ENCODE measurements at regions not wholly inside any gene's neighbourhood (a gene's known extent, or its start where the extent isn't known, plus 50 kb on each side); places are given as distances from the start of the nearest gene placed in this dataset.

DNA sequence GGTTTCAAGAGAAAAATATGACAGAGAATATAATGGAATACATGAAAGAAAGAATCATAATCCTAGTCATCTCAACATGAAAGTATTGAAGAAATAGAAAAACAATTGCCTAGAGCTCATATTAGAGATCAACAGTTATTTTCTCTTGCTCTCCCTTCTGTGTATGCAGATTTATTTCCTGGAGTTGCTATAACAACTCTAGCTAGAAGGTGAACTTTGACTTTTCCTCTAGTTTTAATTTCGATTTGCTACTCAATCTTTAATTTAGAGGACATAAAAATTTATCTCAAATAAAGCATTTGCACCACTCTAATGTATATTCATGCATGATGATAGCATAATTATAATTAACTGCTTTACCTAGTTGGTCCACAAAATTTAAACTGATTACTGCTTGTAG is 84.6 kb upstream of the PICALM start:
- ChIA-PET POLR2A (interaction anchor here (0.7 kb wide), 1 partner anchor 86 kb away, joined by 3 read pairs; no protein-coding TSS in a partner anchor), CTCF (interaction anchor here (1.1 kb wide), 1 partner anchor 17 kb away, joined by 3 read pairs; no protein-coding TSS in a partner anchor)
- Mint-ChIP-seq H3K36me3 (ENCODE audit: low read depth) (no peaks in the 10 kb centered on the region), H3K4me3 (no peak overlapping the region), H3K27ac (no peak overlapping the region), H3K4me1 (ENCODE audit: low read depth) (peaks cover 20% of the 10 kb centered on the region), H3K9me3 (no peaks in the 10 kb centered on the region), H3K27me3 (no peaks in the 10 kb centered on the region)
- no peaks in the 10 kb centered on the region for H3K9me3 ChIP-seq (ENCODE audit: control insufficient read depth in 1 of 2, insufficient read depth in 1 of 2, low read length in 2 of 2)
- no peak overlapping the region for H3K27ac ChIP-seq (ENCODE audit: low read depth in 1 of 2, low read length in 2 of 2)
- TF ChIP-seq, protein P1, sequence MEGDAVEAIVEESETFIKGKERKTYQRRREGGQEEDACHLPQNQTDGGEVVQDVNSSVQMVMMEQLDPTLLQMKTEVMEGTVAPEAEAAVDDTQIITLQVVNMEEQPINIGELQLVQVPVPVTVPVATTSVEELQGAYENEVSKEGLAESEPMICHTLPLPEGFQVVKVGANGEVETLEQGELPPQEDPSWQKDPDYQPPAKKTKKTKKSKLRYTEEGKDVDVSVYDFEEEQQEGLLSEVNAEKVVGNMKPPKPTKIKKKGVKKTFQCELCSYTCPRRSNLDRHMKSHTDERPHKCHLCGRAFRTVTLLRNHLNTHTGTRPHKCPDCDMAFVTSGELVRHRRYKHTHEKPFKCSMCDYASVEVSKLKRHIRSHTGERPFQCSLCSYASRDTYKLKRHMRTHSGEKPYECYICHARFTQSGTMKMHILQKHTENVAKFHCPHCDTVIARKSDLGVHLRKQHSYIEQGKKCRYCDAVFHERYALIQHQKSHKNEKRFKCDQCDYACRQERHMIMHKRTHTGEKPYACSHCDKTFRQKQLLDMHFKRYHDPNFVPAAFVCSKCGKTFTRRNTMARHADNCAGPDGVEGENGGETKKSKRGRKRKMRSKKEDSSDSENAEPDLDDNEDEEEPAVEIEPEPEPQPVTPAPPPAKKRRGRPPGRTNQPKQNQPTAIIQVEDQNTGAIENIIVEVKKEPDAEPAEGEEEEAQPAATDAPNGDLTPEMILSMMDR (IDR thresholded peaks at IDR 0.05) = no peak
- no peaks in the 10 kb centered on the region for H3K27me3 ChIP-seq (ENCODE audit: control insufficient read depth in 1 of 2, insufficient read depth in 2 of 2, low read length in 2 of 2)
- intact Hi-C loops (cut with DNase I, micrococcal nuclease) = no loop called here
- H3K36me3 ChIP-seq (ENCODE audit: insufficient read depth, low read length) = no peaks in the 10 kb centered on the region
- peaks cover 20% of the 10 kb centered on the region for H3K4me1 ChIP-seq (ENCODE audit: insufficient read depth, low read length)
- no peak overlapping the region for H3K4me3 ChIP-seq (ENCODE audit: low read length)
- ATAC-seq (ENCODE audit: poor library complexity) = no peak
- DNase-seq = no peak

DNA sequence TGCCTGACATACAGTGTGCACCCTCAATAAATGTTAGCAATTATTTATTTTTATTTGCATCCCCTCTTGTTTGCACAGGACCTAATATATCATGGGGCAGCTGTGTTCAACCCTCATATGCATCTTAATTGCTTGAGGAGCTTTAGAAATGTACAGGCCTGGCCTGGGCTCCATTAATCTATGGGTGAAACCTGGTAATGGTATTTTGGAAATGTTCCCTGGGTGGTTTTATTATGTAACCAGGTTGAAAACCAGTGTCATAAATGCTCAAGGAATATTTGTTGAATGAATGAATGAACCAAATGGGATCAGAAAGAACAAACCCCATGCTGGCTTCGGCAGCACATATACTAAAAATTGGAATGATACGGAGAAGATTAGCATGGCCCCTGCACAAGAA is 84.0 kb upstream of the PICALM start:
- Mint-ChIP-seq H3K9me3 (no peaks in the 10 kb centered on the region), H3K36me3 (ENCODE audit: low read depth) (no peaks in the 10 kb centered on the region), H3K4me3 (no peak overlapping the region), H3K27ac (no peak overlapping the region), H3K4me1 (ENCODE audit: low read depth) (peaks cover 20% of the 10 kb centered on the region), H3K27me3 (no peaks in the 10 kb centered on the region)
- H3K27me3 ChIP-seq (ENCODE audit: control insufficient read depth in 1 of 2, insufficient read depth in 2 of 2, low read length in 2 of 2) = no peaks in the 10 kb centered on the region
- POLR2A ChIA-PET = no interaction called here
- TF ChIP-seq, protein P1 (IDR thresholded peaks at IDR 0.05) = no peak
- CTCF ChIA-PET = interaction anchor here (1.1 kb wide), 1 partner anchor 17 kb away, joined by 3 read pairs; no protein-coding TSS in a partner anchor
- no peak overlapping the region for H3K27ac ChIP-seq (ENCODE audit: low read depth in 1 of 2, low read length in 2 of 2)
- H3K4me1 ChIP-seq (ENCODE audit: insufficient read depth, low read length) = peaks cover 20% of the 10 kb centered on the region
- H3K9me3 ChIP-seq (ENCODE audit: control insufficient read depth in 1 of 2, insufficient read depth in 1 of 2, low read length in 2 of 2) = no peaks in the 10 kb centered on the region
- H3K36me3 ChIP-seq (ENCODE audit: insufficient read depth, low read length) = no peaks in the 10 kb centered on the region
- no peak for DNase-seq
- H3K4me3 ChIP-seq (ENCODE audit: low read length) = no peak overlapping the region
- ATAC-seq (ENCODE audit: poor library complexity) = no peak
- intact Hi-C loops (cut with DNase I, micrococcal nuclease) = no loop called here

DNA sequence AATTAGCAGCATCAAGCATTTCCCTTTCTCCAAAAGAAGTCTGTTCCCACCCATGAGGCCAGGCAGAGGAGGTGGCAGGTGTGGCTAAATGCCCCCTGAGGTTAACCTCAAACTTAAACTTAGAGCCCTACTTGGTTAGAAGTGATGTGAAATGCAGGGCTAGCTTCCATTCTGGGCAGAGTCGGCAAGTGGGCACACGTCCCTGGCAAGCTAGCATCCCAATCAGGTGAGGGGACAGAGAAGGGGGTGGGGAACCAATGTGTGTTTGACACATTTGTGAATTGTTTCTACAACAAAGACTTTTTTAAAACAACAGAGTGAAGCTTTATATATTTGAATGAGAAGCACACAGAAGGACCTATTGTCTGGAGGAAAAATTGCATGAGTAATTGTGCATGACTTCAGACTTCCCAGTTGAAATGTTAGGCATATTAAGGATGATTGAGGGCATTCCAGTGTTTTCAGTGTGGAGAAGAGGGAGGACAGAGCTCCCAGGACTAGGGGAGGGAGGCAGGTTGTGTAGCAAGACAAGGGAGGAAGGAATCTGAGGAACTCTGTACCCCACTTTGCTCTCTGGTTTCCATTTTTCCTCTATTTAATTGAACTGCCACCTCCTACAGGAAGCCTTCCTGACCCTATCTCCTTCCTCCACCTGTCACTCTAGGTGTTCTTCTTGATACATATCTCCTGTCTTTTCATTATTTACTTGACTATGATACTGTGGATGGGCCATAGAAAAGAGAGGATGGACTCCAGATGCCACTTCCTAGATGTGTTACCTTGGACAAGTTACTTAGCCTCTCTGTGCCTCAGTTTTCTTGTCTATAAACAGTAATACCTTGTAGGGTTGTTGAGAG is 83.3 kb upstream of the PICALM start:
- no peak overlapping the region for H3K27ac Mint-ChIP-seq
- ATAC-seq (ENCODE audit: poor library complexity) (no peak), DNase-seq (no peak)
- H3K27ac ChIP-seq (ENCODE audit: low read depth in 1 of 2, low read length in 2 of 2) = no peak overlapping the region
- intact Hi-C loops (cut with DNase I, micrococcal nuclease) = no loop called here
- no peaks in the 10 kb centered on the region for H3K27me3 Mint-ChIP-seq
- CTCF ChIA-PET = interaction anchor here (1.5 kb wide), 1 partner anchor 110 kb away, joined by 4 read pairs; no protein-coding TSS in a partner anchor
- peaks cover 20% of the 10 kb centered on the region for H3K4me1 Mint-ChIP-seq (ENCODE audit: low read depth)
- POLR2A ChIA-PET = no interaction called here
- no peaks in the 10 kb centered on the region for H3K27me3 ChIP-seq (ENCODE audit: control insufficient read depth in 1 of 2, insufficient read depth in 2 of 2, low read length in 2 of 2)
- H3K4me1 ChIP-seq (ENCODE audit: insufficient read depth, low read length) = peaks cover 20% of the 10 kb centered on the region
- H3K4me3 Mint-ChIP-seq = no peak overlapping the region
- no peaks in the 10 kb centered on the region for H3K36me3 Mint-ChIP-seq (ENCODE audit: low read depth)
- TF ChIP-seq, protein P1 (IDR thresholded peaks at IDR 0.05) = no peak
- H3K4me3 ChIP-seq (ENCODE audit: low read length) = no peak overlapping the region
- no peaks in the 10 kb centered on the region for H3K36me3 ChIP-seq (ENCODE audit: insufficient read depth, low read length)
- H3K9me3 ChIP-seq (ENCODE audit: control insufficient read depth in 1 of 2, insufficient read depth in 1 of 2, low read length in 2 of 2) = no peaks in the 10 kb centered on the region
- no peaks in the 10 kb centered on the region for H3K9me3 Mint-ChIP-seq
